Sigmoid colon (tissue), 6 donors: ENCODE measurements at regions not wholly inside any gene's neighbourhood (a gene's known extent, or its start where the extent isn't known, plus 50 kb on each side); places are given as distances from the start of the nearest gene placed in this dataset.

Source experiments
- DNase-seq: peaks from one replicate; pipeline ENCODE4 v3.0.0-alpha.2; 2019
- H3K27ac ChIP-seq, 4 donors: fragments of 200-600 bp; sonication (generic); one replicate each; pipeline ENCODE4 v1.5.1; 2016 to 2019; ENCODE audit warnings: mild to moderate bottlenecking in 1 of 4
- H3K27me3 ChIP-seq, 3 donors: fragments of 200-600 bp; sonication (generic); one replicate each; pipeline ENCODE4 v1.5.1; 2019; ENCODE audit warnings: mild to moderate bottlenecking in 1 of 3
- H3K36me3 ChIP-seq, 4 donors: fragments of 200-600 bp; sonication (generic); one replicate each; pipeline ENCODE4 v1.5.1; 2016 to 2019
- H3K4me1 ChIP-seq, 4 donors: fragments of 200-600 bp; sonication (generic); one replicate each; pipeline ENCODE4 v1.5.1; 2017 to 2019
- H3K4me3 ChIP-seq, 4 donors: fragments of 200-600 bp; sonication (generic); one replicate each; pipeline ENCODE4 v1.5.1; 2017 to 2019; ENCODE audit warnings: mild to moderate bottlenecking in 2 of 4, moderate library complexity in 1 of 4
- H3K9me3 ChIP-seq, 4 donors: fragments of 200-600 bp in 3 of 4; sonication (generic) in 3 of 4; one replicate each; pipeline versions ENCODE4 v1.5.1 to v1.6.1; 2013 to 2019
- CTCF ChIP-seq, 4 experiments: fragments of 450-650 bp in 3 of 4; fragments of 200-600 bp in 1 of 4; IDR thresholded peaks; one replicate each; pipeline ENCODE4 v1.5.1; 2016 to 2019; ENCODE audit warnings: antibody characterized with exemption in 4 of 4, mild to moderate bottlenecking in 3 of 4, moderate library complexity in 2 of 4
- EP300 ChIP-seq, 4 donors: sonication (generic); formaldehyde crosslinking; IDR thresholded peaks; one replicate each; pipeline ENCODE4 v1.6.1; 2017; ENCODE audit warnings: antibody characterized with exemption in 4 of 4
- POLR2A ChIP-seq, 2 donors: fragments of 450-650 bp; IDR thresholded peaks; one replicate each; pipeline ENCODE4 v1.6.1; 2016; ENCODE audit warnings: antibody characterized with exemption in 2 of 2, mild to moderate bottlenecking in 2 of 2, moderate library complexity in 2 of 2
- POLR2AphosphoS5 ChIP-seq, 4 donors: sonication (generic); formaldehyde crosslinking; IDR thresholded peaks; one replicate each; pipeline ENCODE4 v1.6.1; 2017; ENCODE audit warnings: antibody characterized with exemption in 4 of 4
- WGBS, 2 donors: extraction: QIAGEN DNeasy Blood & Tissue Kit; methylation state at CpG; one replicate each; pipeline ENCODE4 v1.1.7; 2013; 5-methylcytosine and 5-hydroxymethylcytosine counted together
- intact Hi-C: fragments of 100-400 bp; cut with DNase I; formaldehyde crosslinking; loops from one replicate; pipeline ENCODE4 v1.15.1; 2023
- donor health status: healthy with polysubstance abuse.
- donor health status: healthy.

DNA sequence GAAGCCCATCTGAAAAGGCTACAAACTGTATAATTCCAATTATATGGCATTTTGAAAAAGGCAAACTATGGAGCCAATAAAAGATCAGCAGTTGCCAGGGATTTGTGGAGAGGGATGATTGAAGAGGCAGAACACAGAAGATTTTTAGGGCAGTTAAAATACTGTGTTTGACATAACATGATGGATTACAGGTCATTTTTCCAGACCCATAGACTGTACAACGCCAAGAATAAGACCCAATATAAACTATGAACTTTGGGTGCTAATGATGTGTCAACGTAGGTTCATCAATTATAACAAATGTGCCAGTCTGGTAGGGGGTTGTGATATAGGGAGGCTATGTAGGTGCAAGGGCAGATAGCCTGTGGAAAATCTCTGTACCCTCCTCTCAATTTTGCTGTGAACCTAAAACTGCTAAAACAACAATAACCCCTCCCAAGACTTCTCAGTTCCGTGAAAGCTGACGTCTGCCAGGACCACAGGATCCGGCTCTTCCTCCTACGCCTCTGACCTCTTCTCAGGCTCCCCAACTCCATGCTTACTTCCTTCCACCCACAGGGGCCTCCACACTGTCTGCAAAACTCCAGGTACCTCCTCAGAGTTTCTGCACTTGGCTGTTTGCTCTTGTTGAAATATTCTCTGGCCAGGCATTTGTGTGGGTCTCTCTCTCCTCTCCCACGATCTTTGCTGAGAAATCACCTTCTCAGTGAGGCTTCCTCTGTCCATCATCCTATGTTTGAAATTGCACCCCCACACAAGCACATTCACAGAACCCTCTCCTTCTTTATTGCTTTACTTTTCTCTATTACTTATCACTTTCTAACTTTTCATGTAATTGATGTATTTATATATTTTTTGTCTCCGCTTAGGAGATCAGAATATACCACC, 131.4 kb downstream of the BBS10 start:
- WGBS, 2 donors: 61% methylated on average over 8 of the region's 8 CpGs
- H3K4me1 ChIP-seq: no peaks in the 10 kb centered on the region

DNA sequence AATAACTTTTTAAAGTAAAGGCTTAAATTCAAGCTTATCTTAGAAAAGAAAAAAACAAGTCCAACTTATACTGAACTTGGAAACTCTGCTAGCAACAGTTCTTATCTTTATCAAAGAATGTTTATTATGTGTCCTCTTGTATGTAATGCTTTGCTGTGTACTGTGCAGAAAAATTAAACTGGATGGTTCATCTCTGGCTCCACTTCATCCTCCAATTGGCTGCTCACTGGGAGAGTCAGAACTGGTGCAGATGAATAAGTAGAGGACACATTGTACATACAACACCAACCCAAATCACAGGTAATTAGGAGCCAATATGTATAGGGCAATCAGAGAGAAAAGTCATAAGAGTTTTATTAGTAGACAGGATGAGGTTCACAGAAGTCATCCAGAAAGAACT, 123.6 kb upstream of the NAP1L1 start:
- Histone ChIP-seq H3K4me1 (no peaks in the 10 kb centered on the region), H3K9me3 (no peaks in the 10 kb centered on the region), H3K36me3 (no peaks in the 10 kb centered on the region), H3K27me3 (no peaks in the 10 kb centered on the region), H3K4me3 (no peak overlapping the region), H3K27ac (no peak overlapping the region)
- DNase-seq: no peak
- intact Hi-C loops: no loop called here
- no peak for TF ChIP-seq POLR2AphosphoS5 (IDR thresholded peaks at IDR 0.05)
- no peak for TF ChIP-seq CTCF (IDR thresholded peaks at IDR 0.05)
- no peak for TF ChIP-seq EP300 (IDR thresholded peaks at IDR 0.05)
- no peak for TF ChIP-seq POLR2A (IDR thresholded peaks at IDR 0.05)

More for the DNA sequence above, 131.4 kb downstream of the BBS10 start:
- TF ChIP-seq POLR2A (IDR thresholded peaks at IDR 0.05): no peak
- no peak for TF ChIP-seq POLR2AphosphoS5 (IDR thresholded peaks at IDR 0.05)
- TF ChIP-seq CTCF (IDR thresholded peaks at IDR 0.05): no peak
- TF ChIP-seq EP300 (IDR thresholded peaks at IDR 0.05): no peak
- H3K27me3 ChIP-seq: no peaks in the 10 kb centered on the region
- no peaks in the 10 kb centered on the region for H3K36me3 ChIP-seq
- H3K4me3 ChIP-seq: no peak overlapping the region
- intact Hi-C loops: no loop called here
- no peak for DNase-seq
- H3K9me3 ChIP-seq: no peaks in the 10 kb centered on the region
- no peak overlapping the region for H3K27ac ChIP-seq

DNA sequence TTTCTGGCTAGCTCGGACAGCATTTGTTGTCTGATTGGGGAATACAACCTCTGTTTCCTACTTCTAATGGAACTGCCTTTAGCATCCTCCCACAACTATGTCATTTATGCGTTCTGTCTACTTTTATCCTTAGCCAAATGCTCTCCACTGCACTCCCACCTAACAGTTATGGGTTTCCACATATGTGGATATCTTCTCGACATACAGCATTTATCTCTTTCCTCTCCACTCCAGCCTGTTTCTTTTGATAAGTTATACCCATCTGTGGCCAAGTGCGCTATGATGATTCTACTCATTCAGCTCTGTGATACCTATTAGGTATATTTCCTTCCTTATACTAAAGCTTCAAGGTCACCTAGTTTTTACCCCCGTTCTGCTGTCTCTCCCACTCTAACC, 122.2 kb upstream of the NAP1L1 start:
- H3K27me3 ChIP-seq: no peaks in the 10 kb centered on the region
- WGBS, 2 donors: 81 to 87% methylated on average over 5 of the region's 5 CpGs
- H3K27ac ChIP-seq: no peak overlapping the region

GRCh38 chr12:76206039-76206676, 121.7 kb upstream of the NAP1L1 start:
- WGBS, 2 donors: 12 to 50% methylated on average over 1 of the region's 1 CpG
- no peaks in the 10 kb centered on the region for H3K27me3 ChIP-seq
- no peak overlapping the region for H3K4me3 ChIP-seq
- DNase-seq: no peak
- H3K27ac ChIP-seq: no peak overlapping the region
- no peaks in the 10 kb centered on the region for H3K36me3 ChIP-seq
- TF ChIP-seq CTCF (IDR thresholded peaks at IDR 0.05): no peak
- H3K9me3 ChIP-seq: peaks cover 0 to 4% (median 0%) of the 10 kb centered on the region in 4 donors
- no peaks in the 10 kb centered on the region for H3K4me1 ChIP-seq
- intact Hi-C loops: no loop called here

More for the DNA sequence above, 122.2 kb upstream of the NAP1L1 start:
- H3K36me3 ChIP-seq: no peaks in the 10 kb centered on the region
- H3K4me3 ChIP-seq: no peak overlapping the region
- no peaks in the 10 kb centered on the region for H3K4me1 ChIP-seq
- DNase-seq: no peak
- intact Hi-C loops: no loop called here
- peaks cover 0 to 4% (median 0%) of the 10 kb centered on the region in 4 donors for H3K9me3 ChIP-seq
- TF ChIP-seq CTCF (IDR thresholded peaks at IDR 0.05) (no peak), EP300 (IDR thresholded peaks at IDR 0.05) (no peak), POLR2AphosphoS5 (IDR thresholded peaks at IDR 0.05) (no peak), POLR2A (IDR thresholded peaks at IDR 0.05) (no peak)
